HG02588 (cell line): ENCODE measurements at regions not wholly inside any gene's neighbourhood (a gene's known extent, or its start where the extent isn't known, plus 50 kb on each side); places are given as distances from the start of the nearest gene placed in this dataset.
A peak's percentile ranks its signal among the peaks of the same experiment; 100 is the strongest.

Source experiments
- ATAC-seq: cut with Tn5 transposase; IDR thresholded peaks from one replicate; pipeline ENCODE4 v1.9.1; 2021; ENCODE audit warnings: mild to moderate bottlenecking, moderate library complexity; ENCODE audit not compliant: unreplicated experiment

DNA sequence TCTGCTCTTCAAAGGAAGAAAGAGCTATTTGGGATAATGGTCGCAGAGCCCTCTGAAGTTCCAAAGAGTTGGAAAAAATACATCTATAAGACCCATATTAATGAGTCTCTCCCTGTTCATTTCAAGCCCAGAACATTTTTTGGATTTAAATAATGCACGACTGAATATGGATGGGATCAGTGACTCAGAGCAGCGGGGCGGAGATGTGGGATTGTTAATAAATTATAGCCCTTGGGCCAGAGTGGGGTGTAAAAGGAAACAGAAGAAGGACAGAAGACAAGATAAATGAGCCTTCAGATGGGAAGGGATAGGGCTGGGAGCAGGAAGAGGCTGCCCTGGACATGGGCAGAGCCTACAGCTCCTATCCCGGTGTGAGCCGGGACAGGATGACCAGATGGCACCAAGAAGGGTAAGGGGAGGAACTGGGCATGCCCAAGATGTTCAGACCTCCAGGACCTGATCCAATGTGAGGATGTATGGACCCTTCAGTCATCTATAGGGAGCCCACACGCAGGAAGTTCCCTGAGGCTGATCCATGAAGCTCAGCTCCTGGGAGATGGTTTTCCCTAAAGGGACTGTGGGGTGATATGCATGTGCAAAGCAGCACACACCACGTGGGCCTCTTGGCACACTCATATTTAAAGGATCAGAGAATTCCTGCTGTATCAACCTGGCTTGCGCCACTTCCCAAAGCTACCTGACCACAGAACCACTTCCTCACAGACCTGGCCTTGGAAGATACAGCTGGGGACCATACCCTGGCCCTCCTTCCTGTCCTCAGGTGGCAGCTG, 96.1 kb upstream of the PLXNA4 start:
- ATAC-seq, result no peak

DNA sequence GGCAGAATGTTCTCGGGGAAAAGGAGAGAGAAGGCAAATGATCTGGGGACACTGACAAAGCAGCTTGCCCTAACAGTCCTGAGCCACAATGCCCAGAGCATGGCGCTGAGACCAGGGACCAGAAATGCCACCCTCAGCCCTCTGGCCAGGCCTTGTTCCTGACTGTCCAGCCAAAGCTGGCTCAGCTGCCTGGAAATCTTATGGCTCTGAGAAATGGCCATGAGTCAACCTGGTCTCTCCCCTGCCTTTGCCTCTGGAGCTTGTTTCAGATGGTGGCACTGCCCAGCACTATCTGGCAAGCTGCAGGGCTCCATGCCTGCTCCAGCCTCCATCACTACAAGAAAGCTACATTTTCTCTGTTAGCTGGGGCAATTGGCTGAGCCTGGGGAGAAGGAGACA, 90.5 kb upstream of the PLXNA4 start:
- no peak for ATAC-seq

DNA sequence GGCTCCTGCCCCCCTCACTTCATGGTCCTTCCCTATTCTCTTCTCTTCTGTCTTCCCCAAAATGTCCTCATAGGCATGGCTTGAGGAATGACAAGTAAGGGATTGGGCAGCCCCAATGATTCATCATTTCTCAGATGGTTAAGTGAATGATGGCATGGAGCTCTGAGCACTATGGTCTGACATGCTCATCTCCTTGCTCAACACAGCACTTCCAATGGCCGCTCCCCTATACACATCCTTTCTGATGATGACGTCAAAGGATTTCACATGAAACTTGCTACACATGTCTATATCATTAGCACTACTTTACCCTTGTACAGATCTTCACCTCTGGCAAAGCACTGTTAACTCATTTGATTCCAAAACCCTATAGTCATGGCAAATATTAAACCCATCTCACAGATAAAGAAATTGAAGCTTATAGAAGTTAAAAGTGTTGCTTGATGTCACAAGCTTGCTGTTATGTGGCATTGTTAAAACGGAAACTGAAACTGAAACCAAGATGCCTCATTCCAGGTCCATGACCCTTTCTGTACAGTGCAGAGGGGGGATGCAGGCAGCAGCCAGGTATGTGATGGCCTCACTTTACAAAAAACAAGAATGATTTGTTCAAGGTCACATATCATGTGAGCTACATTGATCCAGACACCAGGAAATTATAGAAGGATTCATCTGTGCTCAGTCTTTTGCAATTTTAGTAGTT, 90.0 kb upstream of the PLXNA4 start:
- ATAC-seq, result no peak

DNA sequence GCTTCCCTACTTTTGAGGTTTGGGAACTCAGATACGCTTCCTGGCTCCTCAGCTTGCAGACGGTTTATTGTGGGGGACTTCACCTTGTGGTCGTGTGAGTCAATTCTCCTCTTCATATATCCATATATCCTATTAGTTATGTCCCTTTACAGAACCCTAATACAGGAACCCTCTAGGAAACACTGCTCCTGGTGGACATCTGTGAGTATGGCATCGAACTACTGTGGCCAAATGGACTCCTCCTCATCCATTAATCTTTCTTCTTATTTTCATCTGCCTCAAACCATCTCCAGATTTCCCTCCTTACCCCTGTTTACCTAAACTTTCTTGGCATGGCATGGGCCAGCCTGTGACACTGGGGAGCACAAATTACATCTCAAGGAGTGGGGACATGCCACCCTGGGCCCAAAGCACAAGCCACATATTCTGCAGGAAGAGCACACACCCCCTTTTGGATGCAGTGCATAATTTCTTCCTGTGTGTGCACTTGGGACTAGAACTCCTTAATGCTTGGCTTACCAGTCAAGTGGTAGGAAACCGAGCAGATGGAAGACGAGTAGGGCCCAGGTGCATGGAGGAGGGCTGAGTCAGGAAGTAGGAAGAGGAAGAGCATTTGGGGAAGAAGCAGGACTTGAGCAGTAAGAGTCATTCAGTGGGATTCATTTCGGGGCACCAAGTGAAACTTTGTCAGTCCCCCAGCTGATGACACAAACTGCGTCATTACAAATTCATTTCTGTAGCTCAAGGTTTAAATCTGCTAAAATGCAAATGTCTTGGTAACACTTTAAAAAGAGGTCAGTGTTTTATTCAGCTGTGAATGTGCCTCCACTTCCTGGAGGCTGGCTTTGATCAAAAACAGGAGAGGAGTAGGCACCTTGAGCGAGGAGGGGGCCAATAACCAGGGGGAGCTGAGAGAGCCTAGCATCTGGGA, 80.8 kb upstream of the PLXNA4 start:
- ATAC-seq, result peak; percentile 28

DNA sequence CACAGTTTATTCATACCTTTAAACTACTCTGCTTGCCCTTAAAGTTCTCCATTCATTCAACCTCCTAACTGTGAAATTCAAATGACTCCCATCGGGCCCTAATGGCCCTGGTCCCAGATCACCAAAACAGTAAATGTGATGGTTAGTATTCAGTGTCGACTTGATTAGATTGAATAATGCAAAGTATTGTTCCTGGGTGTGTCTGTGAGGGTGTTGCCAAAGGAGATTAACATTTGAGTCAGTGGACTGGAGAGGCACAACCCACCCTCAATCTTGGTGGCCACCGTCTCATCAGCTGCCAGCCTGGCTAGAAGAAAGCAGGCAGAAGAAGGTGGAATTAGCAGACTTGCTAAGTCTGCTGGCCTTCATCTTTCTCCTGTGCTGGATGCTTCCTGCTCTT, 80.1 kb upstream of the PLXNA4 start:
- no peak for ATAC-seq

DNA sequence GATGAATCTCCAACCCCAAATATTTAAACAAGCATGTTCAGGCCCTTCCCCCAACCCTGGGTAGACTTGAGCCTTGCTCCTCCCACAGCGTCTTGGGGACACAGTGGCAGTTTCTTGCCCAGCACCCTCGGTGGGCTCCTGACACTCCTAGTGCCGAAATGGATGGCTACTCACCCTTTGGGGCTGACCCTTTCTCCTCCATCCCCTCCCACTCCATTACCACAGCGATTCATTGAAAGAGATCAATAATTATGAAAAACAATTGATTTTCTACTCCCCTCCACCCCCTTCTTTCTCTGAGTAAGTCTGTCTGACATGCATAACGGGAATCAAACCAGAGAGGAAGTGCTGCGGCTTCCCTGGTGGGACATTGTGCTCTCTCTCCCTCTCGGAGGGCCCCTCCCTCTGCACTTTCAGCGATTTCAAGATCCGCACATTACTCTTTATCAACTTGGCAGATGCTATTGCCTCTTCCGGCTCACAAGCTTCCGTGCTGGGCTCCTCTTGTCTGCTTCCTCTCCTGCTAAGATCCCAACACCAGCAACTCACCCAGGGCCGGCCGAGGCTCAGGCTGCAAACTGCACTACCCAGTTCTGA, 79.0 kb upstream of the PLXNA4 start:
- ATAC-seq, result no peak

DNA sequence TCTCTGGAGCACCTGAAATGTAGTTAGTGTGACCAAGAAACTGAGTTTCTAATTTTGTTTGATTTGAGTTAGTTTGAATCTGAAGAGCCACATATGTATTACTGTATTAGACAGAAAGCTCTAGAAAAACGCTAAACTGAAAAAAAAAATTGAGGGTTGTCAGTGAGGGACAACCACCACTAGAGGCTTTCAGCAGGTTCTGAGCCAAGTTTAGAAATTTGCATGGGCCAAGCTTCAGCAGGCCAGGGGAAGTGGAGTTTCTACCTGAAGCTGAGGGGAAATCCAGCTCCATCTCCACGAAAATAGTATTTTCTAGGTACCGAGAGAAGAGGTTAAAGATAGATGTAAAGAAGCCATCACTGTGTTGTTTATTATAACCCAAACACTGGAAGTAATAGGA, 77.9 kb upstream of the PLXNA4 start:
- ATAC-seq, result peak; percentile 74

DNA sequence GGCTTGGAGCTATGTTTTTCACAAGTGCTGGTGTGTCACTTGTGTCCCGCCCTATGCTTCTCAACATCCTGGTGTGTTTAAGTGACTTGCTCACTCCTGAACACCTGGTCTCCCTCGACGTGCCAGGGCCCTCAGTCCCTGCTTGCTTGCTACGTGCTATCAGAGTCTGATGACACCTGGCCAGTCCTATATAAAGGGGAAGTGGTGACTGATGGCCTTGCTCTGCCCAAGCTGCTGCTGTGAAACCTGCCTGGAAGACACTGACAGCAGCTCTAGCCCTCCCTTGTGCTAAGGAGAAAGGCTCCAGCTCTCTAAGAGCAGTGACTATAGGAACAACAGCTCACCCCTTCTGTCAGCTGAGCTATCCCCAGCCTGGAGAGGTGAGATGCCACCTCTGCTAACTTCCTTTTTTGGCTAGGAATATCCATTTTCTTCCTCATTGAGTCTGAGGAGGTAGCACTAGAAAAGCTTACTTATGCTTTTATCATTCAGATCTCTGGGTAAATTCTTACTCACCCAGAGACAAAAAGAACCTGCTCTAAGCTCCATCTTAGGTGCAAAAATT, 77.2 kb upstream of the PLXNA4 start:
- ATAC-seq, result no peak

DNA sequence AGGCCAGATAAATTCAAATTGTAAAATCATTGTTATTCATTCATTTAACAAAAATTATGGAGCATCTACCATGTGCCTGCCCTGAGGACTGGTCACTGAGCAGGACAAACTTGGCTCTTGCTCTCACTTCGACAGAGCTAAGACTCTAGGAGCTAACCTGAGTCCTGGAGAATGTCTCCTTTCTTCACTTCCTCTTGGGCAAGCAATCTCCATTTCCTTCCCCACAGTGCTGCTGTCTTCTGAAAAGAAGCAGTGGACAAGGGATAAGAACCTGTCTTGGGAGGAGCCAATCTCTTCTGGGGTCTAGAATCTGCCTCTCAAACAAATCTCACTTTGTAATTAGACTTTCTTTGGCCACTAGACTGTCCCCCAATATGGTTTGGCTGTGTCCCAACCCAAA, 76.2 kb upstream of the PLXNA4 start:
- no peak for ATAC-seq

DNA sequence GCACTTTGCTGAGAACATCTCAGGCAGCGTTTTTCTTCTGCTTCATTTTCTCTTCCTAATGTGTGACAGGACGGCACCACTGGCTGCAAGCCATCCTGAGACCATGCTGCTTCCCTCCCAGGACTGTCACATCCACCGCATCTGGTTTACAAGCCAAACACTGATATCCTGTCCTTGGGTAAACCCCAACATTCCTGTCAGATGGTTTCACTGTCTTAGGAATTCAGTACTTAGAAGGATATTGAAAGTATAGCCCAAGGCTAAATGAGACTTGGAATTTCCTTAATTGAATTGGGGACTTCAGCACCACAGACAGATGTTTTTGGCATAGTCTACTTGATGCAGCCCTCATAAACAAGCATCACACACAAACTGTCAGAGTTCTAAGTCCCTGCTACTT, 74.2 kb upstream of the PLXNA4 start:
- ATAC-seq, result no peak

DNA sequence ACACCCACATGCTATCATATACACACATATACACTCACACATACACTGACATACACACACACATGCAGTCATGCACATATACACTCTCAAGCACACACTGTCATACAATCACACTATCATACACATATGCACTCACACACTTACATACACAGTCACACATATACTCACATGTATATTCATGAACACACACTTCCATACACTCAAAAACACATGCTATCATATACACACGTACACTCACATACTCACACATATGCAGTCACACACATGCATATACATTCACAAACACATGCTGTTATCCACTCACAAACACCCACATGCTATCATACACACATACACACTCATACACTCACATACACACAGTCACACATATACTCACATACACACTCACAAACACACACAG, 71.0 kb upstream of the PLXNA4 start:
- no peak for ATAC-seq

DNA sequence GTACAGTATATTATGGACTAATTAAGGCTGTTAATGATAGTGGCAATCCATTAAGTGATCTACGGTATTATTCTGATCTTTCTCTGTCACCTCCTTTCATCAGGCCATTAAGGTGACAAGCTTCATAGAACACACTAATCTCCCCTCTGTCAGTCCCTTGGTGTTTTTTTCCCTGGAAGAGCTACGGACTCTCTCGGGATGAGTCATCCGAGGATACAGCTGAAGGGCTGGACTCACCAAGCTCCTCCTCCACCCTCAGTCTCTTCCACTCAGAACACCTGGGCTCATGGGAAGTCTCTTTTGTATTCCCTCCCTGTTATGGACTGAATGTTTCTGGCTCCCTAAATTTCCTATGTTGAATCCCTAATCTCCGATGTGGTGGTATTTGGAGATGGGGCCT, 69.8 kb upstream of the PLXNA4 start:
- ATAC-seq, result no peak

DNA sequence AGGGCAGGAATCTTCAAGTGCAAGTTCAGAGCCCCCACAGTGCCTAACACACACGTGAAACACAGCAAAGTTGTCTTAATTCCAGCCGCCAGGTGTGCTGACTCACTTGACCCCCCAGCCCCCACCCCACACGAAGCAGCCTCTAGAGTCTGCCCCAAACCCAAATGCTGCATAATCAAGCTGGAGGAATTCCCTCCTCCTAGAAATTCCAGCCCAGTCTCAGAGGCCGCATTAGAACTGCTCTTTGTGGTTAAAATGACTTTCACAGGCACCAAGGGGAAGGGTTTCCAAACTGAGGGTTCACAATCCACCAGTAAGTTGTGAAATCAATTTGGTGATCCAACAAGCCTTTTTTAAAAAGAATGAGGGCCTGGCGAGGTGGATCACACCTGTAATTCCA, 67.0 kb upstream of the PLXNA4 start:
- ATAC-seq, result no peak

DNA sequence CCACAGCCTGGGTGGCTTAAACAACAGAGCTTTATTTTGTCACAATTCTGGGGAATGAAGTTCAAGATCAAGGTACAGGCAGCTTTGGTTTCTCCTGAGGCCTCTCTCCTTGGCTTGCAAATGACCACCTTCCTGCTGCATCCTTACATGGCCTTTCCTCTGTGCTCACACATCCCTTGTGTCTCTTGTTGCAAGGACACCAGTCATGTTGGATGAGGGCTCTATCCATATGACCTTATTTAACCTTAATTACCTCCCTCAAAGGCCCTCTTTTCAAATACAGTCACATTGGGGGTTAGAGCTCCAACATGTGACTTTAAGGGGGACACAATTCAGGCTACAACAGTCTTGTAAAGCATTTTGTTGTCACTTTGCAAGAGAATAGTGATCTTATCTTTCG, 65.0 kb upstream of the PLXNA4 start:
- no peak for ATAC-seq

DNA sequence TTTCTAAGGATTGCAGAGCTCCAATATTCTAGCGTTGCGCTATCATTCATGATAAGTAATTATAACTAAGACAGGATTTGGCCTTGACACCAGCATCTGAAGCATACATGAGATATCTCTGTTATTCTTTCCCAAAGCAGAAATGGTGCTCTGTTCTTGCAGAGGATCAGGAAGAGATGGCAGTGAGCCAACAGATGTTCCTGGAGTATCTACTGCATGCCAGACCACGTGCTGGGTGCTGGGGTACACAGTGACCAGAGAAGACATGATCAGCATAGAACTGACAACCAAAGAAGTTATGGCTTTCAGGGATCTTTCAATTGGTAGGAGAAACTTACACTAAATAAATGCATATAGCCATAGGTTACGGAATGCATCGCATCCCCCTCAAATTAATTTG, 63.7 kb upstream of the PLXNA4 start:
- no peak for ATAC-seq

DNA sequence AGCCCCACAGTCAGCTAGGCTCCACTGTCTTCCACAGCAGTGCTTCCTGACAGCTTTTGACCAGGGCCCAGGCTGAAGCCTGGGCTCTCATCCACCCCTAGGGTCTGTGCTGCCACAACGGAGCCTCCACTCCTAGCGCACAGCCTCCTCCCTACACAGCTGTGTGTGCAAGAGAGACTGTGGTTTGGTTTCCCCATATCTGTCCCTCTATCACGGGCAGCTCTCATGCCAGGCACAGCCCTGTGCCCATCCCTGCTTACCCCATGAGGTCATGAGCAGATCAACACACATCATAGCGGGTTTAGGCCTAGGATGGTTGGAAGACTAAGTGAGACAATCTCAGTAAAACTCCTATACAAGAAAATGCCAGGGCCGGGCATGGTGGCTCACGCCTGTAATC, 61.7 kb upstream of the PLXNA4 start:
- ATAC-seq, result no peak

DNA sequence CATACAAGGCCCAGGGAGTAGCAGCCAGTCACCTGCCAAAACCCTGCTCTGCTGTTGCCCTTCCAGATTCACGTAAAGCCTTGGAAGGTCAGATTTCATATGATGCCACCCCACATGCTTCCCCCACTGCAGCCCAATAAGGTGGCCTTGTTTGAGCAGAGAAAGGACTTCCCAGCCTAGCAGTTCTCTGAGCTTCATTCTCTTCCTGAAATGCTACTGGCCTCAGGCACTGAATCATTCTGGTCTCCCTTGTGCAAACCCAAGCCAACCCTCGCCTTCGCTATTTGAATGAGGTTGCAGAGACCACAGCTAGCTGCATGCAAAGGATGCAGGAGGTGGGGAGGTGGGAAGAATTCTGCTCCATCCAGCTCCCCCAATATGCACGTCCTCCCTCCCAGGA, 60.3 kb upstream of the PLXNA4 start:
- no peak for ATAC-seq

DNA sequence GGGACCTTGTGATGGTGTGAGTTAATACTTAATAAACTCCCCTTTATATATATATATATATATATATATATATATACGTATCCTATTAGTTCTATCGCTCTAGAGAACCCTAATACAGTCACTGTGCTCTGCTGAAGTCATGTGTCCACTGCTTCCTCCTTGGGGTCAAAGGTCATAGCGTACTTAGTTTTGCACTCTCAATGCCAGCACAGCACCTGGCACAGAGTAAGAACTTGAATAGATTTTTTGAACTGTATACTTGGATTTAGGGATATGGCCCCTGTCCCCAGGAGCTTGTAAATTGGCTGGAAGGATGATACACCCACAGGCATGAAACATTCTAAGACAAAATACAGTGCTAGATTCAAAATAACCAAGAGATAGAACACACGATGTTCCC, 58.9 kb upstream of the PLXNA4 start:
- no peak for ATAC-seq

DNA sequence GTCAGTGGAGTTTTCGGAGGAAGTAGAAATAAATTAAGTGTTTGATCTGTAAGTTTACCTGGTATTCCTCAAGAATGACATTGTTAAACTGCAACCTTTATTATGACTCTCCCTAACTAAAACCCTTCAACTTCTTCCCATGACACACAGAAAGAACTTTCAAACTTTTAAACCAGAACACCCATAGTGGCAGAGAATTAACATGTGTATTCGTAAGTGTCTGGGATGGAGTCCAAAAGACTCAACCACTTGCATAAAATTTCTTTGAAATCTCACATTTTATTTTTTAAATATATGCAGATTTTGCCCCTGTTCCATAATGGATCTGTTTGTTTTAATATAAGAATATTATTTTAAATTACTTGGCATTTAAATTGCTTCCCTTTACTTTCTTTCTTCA, 54.6 kb upstream of the PLXNA4 start:
- ATAC-seq, result no peak
